ENCODE measurements at regions not wholly inside any gene's neighbourhood (a gene's known extent, or its start where the extent isn't known, plus 50 kb on each side); places are given as distances from the start of the nearest gene placed in this dataset.

- H3K9me3 ChIP-seq (ENCODE audit: control insufficient read depth, insufficient read depth, low read length), result no peaks in the 10 kb centered on the region; the same call in 1 of the 2 replicates
- no peaks in the 10 kb centered on the region for H3K36me3 ChIP-seq (ENCODE audit: control insufficient read depth, low read length)
- H3K27ac ChIP-seq (ENCODE audit: low read depth, low read length), result no peak overlapping the region
- H3K79me2 ChIP-seq (ENCODE audit: control insufficient read depth, low read length), result no peaks in the 10 kb centered on the region
- no peak overlapping the region for H3K4me2 ChIP-seq (ENCODE audit: low read length)
- no peaks in the 10 kb centered on the region for H4K20me1 ChIP-seq (ENCODE audit: control insufficient read depth, insufficient read depth, low read depth, low read length)
- TF ChIP-seq, protein P1, sequence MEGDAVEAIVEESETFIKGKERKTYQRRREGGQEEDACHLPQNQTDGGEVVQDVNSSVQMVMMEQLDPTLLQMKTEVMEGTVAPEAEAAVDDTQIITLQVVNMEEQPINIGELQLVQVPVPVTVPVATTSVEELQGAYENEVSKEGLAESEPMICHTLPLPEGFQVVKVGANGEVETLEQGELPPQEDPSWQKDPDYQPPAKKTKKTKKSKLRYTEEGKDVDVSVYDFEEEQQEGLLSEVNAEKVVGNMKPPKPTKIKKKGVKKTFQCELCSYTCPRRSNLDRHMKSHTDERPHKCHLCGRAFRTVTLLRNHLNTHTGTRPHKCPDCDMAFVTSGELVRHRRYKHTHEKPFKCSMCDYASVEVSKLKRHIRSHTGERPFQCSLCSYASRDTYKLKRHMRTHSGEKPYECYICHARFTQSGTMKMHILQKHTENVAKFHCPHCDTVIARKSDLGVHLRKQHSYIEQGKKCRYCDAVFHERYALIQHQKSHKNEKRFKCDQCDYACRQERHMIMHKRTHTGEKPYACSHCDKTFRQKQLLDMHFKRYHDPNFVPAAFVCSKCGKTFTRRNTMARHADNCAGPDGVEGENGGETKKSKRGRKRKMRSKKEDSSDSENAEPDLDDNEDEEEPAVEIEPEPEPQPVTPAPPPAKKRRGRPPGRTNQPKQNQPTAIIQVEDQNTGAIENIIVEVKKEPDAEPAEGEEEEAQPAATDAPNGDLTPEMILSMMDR (IDR thresholded peaks at IDR 0.05; ENCODE audit: low read depth, low read length, poor library complexity, severe bottlenecking), result no peak
- TF ChIP-seq EZH2phosphoT487 (IDR thresholded peaks at IDR 0.05; ENCODE audit: borderline replicate concordance, low read length), result no peak
- H3K27me3 ChIP-seq (ENCODE audit: control insufficient read depth, low read length), result no peaks in the 10 kb centered on the region
- no peaks in the 10 kb centered on the region for H3K4me1 ChIP-seq (ENCODE audit: control insufficient read depth, low read length)
- no peak overlapping the region for H3K4me3 ChIP-seq (ENCODE audit: low read length)
- no peaks in the 10 kb centered on the region for H3F3A ChIP-seq (ENCODE audit: control insufficient read depth, insufficient read depth)
- H3K9me2 ChIP-seq (replicated peaks; ENCODE audit: control insufficient read depth, low read length), result no peaks in the 10 kb centered on the region
Measured at GRCh38 chr9:23451802-23452418, 374.1 kb downstream of the ELAVL2 start.

DNA sequence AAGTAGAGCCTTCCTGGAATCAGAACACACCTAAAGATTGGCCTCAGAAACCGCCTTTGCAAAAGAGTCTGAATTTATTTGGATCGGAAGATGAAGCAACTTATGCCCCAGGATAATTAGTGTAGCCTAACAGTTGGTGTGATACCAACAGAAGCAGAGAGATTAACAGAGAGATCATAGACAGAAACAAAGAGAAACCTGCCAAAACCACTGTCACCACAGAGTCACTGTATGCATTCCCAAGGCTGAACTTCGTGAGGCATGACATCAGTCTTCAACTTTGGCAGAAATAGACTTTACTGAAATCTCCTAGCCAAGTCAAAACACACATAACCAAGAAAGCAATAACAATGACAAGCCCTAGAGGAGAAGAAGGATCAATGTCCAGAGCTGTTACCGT is 361.8 kb downstream of the ELAVL2 start:
- Histone ChIP-seq H3K9me3 (ENCODE audit: control insufficient read depth, insufficient read depth, low read length) (no peaks in the 10 kb centered on the region), H3K4me3 (ENCODE audit: low read length) (no peak overlapping the region), H3K27me3 (ENCODE audit: control insufficient read depth, low read length) (no peaks in the 10 kb centered on the region), H3K9me2 (replicated peaks; ENCODE audit: control insufficient read depth, low read length) (no peaks in the 10 kb centered on the region), H3K4me1 (ENCODE audit: control insufficient read depth, low read length) (no peaks in the 10 kb centered on the region), H3K27ac (ENCODE audit: low read depth, low read length) (no peak overlapping the region), H3K36me3 (ENCODE audit: control insufficient read depth, low read length) (no peaks in the 10 kb centered on the region), H4K20me1 (ENCODE audit: control insufficient read depth, insufficient read depth, low read depth, low read length) (no peaks in the 10 kb centered on the region), H3K79me2 (ENCODE audit: control insufficient read depth, low read length) (no peaks in the 10 kb centered on the region), H3F3A (ENCODE audit: control insufficient read depth, insufficient read depth) (no peaks in the 10 kb centered on the region), H3K4me2 (ENCODE audit: low read length) (no peak overlapping the region)
- no peak for TF ChIP-seq EZH2phosphoT487 (IDR thresholded peaks at IDR 0.05; ENCODE audit: borderline replicate concordance, low read length)
- TF ChIP-seq, protein P1 (IDR thresholded peaks at IDR 0.05; ENCODE audit: low read depth, low read length, poor library complexity, severe bottlenecking), result no peak

DNA sequence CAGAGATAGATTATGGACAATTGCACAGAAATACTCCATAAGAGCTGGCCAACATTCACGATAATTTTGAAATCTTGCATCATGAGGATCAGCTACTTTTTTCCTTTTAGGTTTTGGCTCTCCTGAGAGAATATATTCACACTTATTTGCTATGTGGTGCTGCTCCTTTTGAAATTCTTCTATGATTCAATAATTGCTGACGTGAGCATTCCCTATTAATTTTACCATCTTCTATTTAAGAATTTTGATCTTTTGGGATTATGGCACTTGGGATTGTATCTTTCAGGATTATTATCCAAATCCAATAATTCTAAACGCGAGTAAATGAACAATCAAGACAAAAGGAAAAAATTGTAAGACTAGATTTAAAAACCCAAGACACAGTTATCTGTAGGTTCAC is 358.8 kb downstream of the ELAVL2 start:
- no peak overlapping the region for H3K27ac ChIP-seq (ENCODE audit: low read depth, low read length)
- no peaks in the 10 kb centered on the region for H3K9me3 ChIP-seq (ENCODE audit: control insufficient read depth, insufficient read depth, low read length)
- H3K4me2 ChIP-seq (ENCODE audit: low read length), result no peak overlapping the region
- no peaks in the 10 kb centered on the region for H3K9me2 ChIP-seq (replicated peaks; ENCODE audit: control insufficient read depth, low read length)
- no peaks in the 10 kb centered on the region for H3K79me2 ChIP-seq (ENCODE audit: control insufficient read depth, low read length)
- H3K27me3 ChIP-seq (ENCODE audit: control insufficient read depth, low read length), result no peaks in the 10 kb centered on the region
- H3K4me3 ChIP-seq (ENCODE audit: low read length), result no peak overlapping the region
- H3F3A ChIP-seq (ENCODE audit: control insufficient read depth, insufficient read depth), result no peaks in the 10 kb centered on the region
- TF ChIP-seq EZH2phosphoT487 (IDR thresholded peaks at IDR 0.05; ENCODE audit: borderline replicate concordance, low read length), result no peak
- TF ChIP-seq, protein P1 (IDR thresholded peaks at IDR 0.05; ENCODE audit: low read depth, low read length, poor library complexity, severe bottlenecking), result no peak
- H4K20me1 ChIP-seq (ENCODE audit: control insufficient read depth, insufficient read depth, low read depth, low read length), result no peaks in the 10 kb centered on the region
- H3K4me1 ChIP-seq (ENCODE audit: control insufficient read depth, low read length), result no peaks in the 10 kb centered on the region
- H3K36me3 ChIP-seq (ENCODE audit: control insufficient read depth, low read length), result no peaks in the 10 kb centered on the region

Measured in DOHH2 (cell line).